Calu3 (cell line): ENCODE measurements at regions not wholly inside any gene's neighbourhood (a gene's known extent, or its start where the extent isn't known, plus 50 kb on each side); places are given as distances from the start of the nearest gene placed in this dataset.

ENCODE experiments used
- BruUV-seq: library from RNA; stranded (reverse); fragments of 400-500 nt; replicated peaks from 2 replicates; lab custom pipeline; 2021; lab: Mats Ljungman, UMichigan
- CTCF ChIA-PET: fragments of 300-600 bp; sonication (Branson Sonifier 250); formaldehyde crosslinking; loops from one replicate; lab custom pipeline; 2022; ENCODE audit warnings: antibody characterized with exemption; lab: Charles Lee
- DNase-seq: peaks from one replicate; pipeline ENCODE4 v3.0.0; 2022
- H3K27ac Mint-ChIP-seq: one replicate; pipeline ENCODE4 v1.8.0; 2022; ENCODE audit warnings: mixed read lengths; ENCODE audit not compliant: unreplicated experiment
- H3K27me3 Mint-ChIP-seq: one replicate; pipeline ENCODE4 v1.8.0; 2022; ENCODE audit warnings: mixed read lengths; ENCODE audit not compliant: unreplicated experiment
- H3K36me3 Mint-ChIP-seq: one replicate; pipeline ENCODE4 v1.8.0; 2022; ENCODE audit warnings: mild to moderate bottlenecking, moderate library complexity, mixed read lengths; ENCODE audit not compliant: insufficient read depth, unreplicated experiment
- H3K4me1 Mint-ChIP-seq: one replicate; pipeline ENCODE4 v1.8.0; 2022; ENCODE audit warnings: mild to moderate bottlenecking, low read depth, mixed read lengths; ENCODE audit not compliant: unreplicated experiment
- H3K4me3 Mint-ChIP-seq: one replicate; pipeline ENCODE4 v1.8.0; 2022; ENCODE audit warnings: mild to moderate bottlenecking, low read depth, moderate library complexity, mixed read lengths; ENCODE audit not compliant: unreplicated experiment
- H3K9me3 Mint-ChIP-seq: one replicate; pipeline ENCODE4 v1.8.0; 2022; ENCODE audit warnings: low read depth, mixed read lengths; ENCODE audit not compliant: unreplicated experiment
- intact Hi-C: fragments of 100-400 bp; cut with micrococcal nuclease; formaldehyde crosslinking; loops from one replicate; pipeline ENCODE4 v1.10.0; 2022; ENCODE audit not compliant: unreplicated experiment
- TF ChIP-seq, protein P1 (sequence below): fragments of 200-600 bp; IDR thresholded peaks from one replicate; pipeline ENCODE4 v1.8.0; 2022; ENCODE audit warnings: antibody characterized with exemption; ENCODE audit not compliant: unreplicated experiment

GRCh38 chr4:151908734-151909497 lies 148.1 kb upstream of the GATB start:
- TF ChIP-seq, protein P1, sequence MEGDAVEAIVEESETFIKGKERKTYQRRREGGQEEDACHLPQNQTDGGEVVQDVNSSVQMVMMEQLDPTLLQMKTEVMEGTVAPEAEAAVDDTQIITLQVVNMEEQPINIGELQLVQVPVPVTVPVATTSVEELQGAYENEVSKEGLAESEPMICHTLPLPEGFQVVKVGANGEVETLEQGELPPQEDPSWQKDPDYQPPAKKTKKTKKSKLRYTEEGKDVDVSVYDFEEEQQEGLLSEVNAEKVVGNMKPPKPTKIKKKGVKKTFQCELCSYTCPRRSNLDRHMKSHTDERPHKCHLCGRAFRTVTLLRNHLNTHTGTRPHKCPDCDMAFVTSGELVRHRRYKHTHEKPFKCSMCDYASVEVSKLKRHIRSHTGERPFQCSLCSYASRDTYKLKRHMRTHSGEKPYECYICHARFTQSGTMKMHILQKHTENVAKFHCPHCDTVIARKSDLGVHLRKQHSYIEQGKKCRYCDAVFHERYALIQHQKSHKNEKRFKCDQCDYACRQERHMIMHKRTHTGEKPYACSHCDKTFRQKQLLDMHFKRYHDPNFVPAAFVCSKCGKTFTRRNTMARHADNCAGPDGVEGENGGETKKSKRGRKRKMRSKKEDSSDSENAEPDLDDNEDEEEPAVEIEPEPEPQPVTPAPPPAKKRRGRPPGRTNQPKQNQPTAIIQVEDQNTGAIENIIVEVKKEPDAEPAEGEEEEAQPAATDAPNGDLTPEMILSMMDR = no peak
- peaks cover 79% of the 10 kb centered on the region for H3K27me3 Mint-ChIP-seq
- H3K36me3 Mint-ChIP-seq = no peaks in the 10 kb centered on the region
- intact Hi-C loops = no loop called here
- no TSS peak for BruUV-seq
- H3K9me3 Mint-ChIP-seq = no peaks in the 10 kb centered on the region
- no peak overlapping the region for H3K4me3 Mint-ChIP-seq
- DNase-seq = no peak
- H3K4me1 Mint-ChIP-seq = no peaks in the 10 kb centered on the region
- H3K27ac Mint-ChIP-seq = no peak overlapping the region
- CTCF ChIA-PET = no interaction called here

- CTCF ChIA-PET = no interaction called here
- H3K4me1 Mint-ChIP-seq = no peaks in the 10 kb centered on the region
- H3K27ac Mint-ChIP-seq = no peak overlapping the region
- TF ChIP-seq, protein P1 = no peak
- H3K36me3 Mint-ChIP-seq = no peaks in the 10 kb centered on the region
- no peaks in the 10 kb centered on the region for H3K9me3 Mint-ChIP-seq
- no TSS peak for BruUV-seq
- H3K4me3 Mint-ChIP-seq = no peak overlapping the region
- no peak for DNase-seq
- H3K27me3 Mint-ChIP-seq = peaks cover 83% of the 10 kb centered on the region
- intact Hi-C loops = no loop called here
Observed at GRCh38 chr4:151908201-151908600, 147.4 kb upstream of the GATB start.

GRCh38 chr4:151906438-151906837 lies 145.6 kb upstream of the GATB start:
- H3K36me3 Mint-ChIP-seq = no peaks in the 10 kb centered on the region
- H3K27ac Mint-ChIP-seq = no peak overlapping the region
- CTCF ChIA-PET = no interaction called here
- intact Hi-C loops = no loop called here
- H3K27me3 Mint-ChIP-seq = peaks cover 89% of the 10 kb centered on the region
- no peaks in the 10 kb centered on the region for H3K4me1 Mint-ChIP-seq
- TF ChIP-seq, protein P1 = no peak
- H3K4me3 Mint-ChIP-seq = no peak overlapping the region
- BruUV-seq = no TSS peak
- no peaks in the 10 kb centered on the region for H3K9me3 Mint-ChIP-seq
- DNase-seq = no peak

GRCh38 chr4:151905197-151905596 lies 144.4 kb upstream of the GATB start:
- Mint-ChIP-seq H3K4me1 (no peaks in the 10 kb centered on the region), H3K9me3 (no peaks in the 10 kb centered on the region), H3K36me3 (no peaks in the 10 kb centered on the region), H3K27ac (no peak overlapping the region), H3K27me3 (peaks cover 81% of the 10 kb centered on the region), H3K4me3 (no peak overlapping the region)
- CTCF ChIA-PET = no interaction called here
- no TSS peak for BruUV-seq
- intact Hi-C loops = no loop called here
- TF ChIP-seq, protein P1 = no peak
- DNase-seq = no peak
